Muscle layer of colon (tissue), 2 donors: ENCODE measurements at regions not wholly inside any gene's neighbourhood (a gene's known extent, or its start where the extent isn't known, plus 50 kb on each side); places are given as distances from the start of the nearest gene placed in this dataset.
"Not testable (repeated sequence)": the region's sequence is repeated elsewhere in the genome, so short reads cannot be mapped to it uniquely, and the experiment has no call there.

ENCODE experiments used
- H3K27ac ChIP-seq: one replicate; pipeline ENCODE4 v1.7.0; 2013; ENCODE audit warnings: low read depth, mild to moderate bottlenecking, low read length, moderate library complexity
- H3K27me3 ChIP-seq, 2 donors: one replicate each; pipeline ENCODE4 v1.7.0; 2013; ENCODE audit warnings: low read length in 2 of 2, mild to moderate bottlenecking in 2 of 2; ENCODE audit not compliant: insufficient read depth in 2 of 2, control insufficient read depth in 1 of 2
- H3K36me3 ChIP-seq: one replicate; pipeline ENCODE4 v1.7.0; 2013; ENCODE audit warnings: mild to moderate bottlenecking, low read length; ENCODE audit not compliant: insufficient read depth
- H3K4me1 ChIP-seq: one replicate; pipeline ENCODE4 v1.7.0; 2013; ENCODE audit warnings: mild to moderate bottlenecking, low read length; ENCODE audit not compliant: insufficient read depth
- H3K4me3 ChIP-seq, 2 donors: one replicate each; pipeline ENCODE4 v1.7.0; 2013; ENCODE audit warnings: low read length in 2 of 2, low read depth in 1 of 2, mild to moderate bottlenecking in 1 of 2, moderate library complexity in 1 of 2
- H3K9ac ChIP-seq: one replicate; pipeline ENCODE4 v1.7.0; 2013; ENCODE audit warnings: low read length
- H3K9me3 ChIP-seq: one replicate; pipeline ENCODE4 v1.7.0; 2013; ENCODE audit warnings: mild to moderate bottlenecking, low read length
- donor health status: abdominal sarcoma.
- donor health status: Adenocarcinoma of cecum.

DNA sequence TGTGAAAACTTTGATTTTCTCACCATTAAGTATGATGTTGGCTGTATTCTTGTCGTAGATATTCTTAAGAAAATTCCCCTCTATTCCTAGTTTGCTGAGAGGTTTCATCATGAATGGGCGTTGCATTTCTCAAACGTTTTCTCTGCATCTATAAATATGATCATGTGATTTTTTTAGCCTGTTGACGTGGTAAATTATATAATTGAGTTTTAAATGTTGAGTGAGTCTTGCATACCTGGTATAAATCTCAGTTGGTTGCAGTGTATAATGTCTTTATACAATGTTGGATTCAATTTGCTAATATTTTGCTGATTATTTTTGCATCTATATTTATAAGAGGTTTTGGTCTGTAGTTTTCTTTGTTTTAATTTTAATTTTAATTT, 405.9 kb upstream of the MIS18BP1 start:
- H3K27me3 ChIP-seq, result no peaks in the 10 kb centered on the region
- H3K4me3 ChIP-seq, result no peak overlapping the region
- H3K9me3 ChIP-seq, result no peaks in the 10 kb centered on the region
- H3K4me1 ChIP-seq, result no peaks in the 10 kb centered on the region
- H3K27ac ChIP-seq, result no peak overlapping the region
- no peak overlapping the region for H3K9ac ChIP-seq
- no peaks in the 10 kb centered on the region for H3K36me3 ChIP-seq

DNA sequence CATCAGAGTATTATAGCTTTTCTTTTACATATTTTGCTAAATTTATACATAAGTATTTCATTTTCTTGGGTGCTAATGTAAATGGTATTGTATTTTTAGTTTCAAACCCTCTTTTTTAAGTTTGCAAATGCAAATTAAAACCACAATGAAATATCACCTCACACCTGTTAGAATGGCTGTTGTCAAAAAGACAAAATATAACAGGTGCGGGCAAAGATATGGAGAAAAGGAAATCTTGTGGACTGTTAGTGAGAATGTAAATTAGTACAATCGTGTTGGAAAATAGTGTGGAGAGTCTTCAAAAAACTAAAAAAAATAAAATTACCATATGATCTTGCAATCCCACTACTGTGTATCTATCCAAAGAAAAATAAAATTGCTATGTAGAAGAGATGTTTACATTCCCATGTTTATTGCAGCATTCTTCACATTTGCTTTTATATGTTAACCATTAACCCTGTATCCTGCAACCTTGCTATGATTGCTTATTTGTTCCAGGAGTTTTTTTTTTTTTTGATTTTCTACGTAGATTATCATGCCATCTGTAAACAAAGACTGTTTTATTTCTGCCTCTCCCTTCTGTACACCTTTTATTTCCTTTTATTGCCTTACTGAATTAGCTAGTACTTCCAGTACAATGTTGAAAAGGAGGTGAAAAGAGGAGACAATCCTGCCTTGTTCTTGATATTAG, 405.4 kb upstream of the MIS18BP1 start:
- H3K27ac ChIP-seq, result no peak overlapping the region
- H3K9ac ChIP-seq, result no peak overlapping the region
- no peak overlapping the region for H3K4me3 ChIP-seq
- no peaks in the 10 kb centered on the region for H3K27me3 ChIP-seq
- no peaks in the 10 kb centered on the region for H3K4me1 ChIP-seq
- H3K9me3 ChIP-seq, result no peaks in the 10 kb centered on the region
- no peaks in the 10 kb centered on the region for H3K36me3 ChIP-seq

DNA sequence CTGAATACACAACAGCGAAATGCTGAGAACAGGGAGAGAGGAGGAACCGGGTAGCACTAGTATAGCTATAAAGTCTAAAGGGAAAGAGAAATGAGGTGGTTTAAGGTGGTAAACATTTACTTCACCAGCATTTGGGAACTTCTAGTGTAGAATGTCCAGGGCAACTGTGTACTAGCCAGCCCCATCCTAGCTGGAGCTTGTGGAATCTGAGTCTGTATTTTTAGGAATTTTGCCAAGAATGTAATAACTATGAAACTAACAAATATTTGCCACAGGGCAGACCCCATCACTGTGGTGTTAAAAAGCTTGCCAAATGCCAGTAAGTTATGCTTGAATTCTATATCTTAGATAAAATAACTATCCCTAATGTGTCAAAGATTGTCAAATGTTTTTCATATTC, 398.9 kb upstream of the MIS18BP1 start:
- H3K9ac ChIP-seq, result no peak overlapping the region
- no peaks in the 10 kb centered on the region for H3K9me3 ChIP-seq
- no peak overlapping the region for H3K4me3 ChIP-seq
- H3K36me3 ChIP-seq, result no peaks in the 10 kb centered on the region
- no peak overlapping the region for H3K27ac ChIP-seq
- no peaks in the 10 kb centered on the region for H3K4me1 ChIP-seq
- no peaks in the 10 kb centered on the region for H3K27me3 ChIP-seq

DNA sequence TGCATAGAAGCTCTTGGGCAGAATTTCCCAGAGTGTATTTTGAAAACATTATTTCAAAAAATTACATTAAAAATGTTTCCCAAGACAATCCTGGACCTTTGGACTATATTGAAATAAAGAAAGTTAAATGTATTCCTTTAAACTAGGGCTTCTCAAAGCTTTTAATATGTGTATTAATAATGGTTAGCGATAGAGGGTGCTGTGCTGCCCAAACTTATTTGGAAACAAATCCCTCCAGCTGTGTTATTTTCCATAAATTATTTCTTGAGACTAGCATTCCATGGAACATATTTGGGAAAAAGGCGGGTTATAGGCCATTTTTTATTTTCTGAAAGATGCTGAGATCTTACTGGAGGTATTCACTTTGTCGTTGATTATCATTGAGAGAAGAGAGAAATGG, 397.8 kb upstream of the MIS18BP1 start:
- no peak overlapping the region for H3K27ac ChIP-seq
- H3K27me3 ChIP-seq, result no peaks in the 10 kb centered on the region
- no peak overlapping the region for H3K4me3 ChIP-seq
- H3K9me3 ChIP-seq, result no peaks in the 10 kb centered on the region
- no peaks in the 10 kb centered on the region for H3K36me3 ChIP-seq
- H3K9ac ChIP-seq, result no peak overlapping the region
- H3K4me1 ChIP-seq, result no peaks in the 10 kb centered on the region

DNA sequence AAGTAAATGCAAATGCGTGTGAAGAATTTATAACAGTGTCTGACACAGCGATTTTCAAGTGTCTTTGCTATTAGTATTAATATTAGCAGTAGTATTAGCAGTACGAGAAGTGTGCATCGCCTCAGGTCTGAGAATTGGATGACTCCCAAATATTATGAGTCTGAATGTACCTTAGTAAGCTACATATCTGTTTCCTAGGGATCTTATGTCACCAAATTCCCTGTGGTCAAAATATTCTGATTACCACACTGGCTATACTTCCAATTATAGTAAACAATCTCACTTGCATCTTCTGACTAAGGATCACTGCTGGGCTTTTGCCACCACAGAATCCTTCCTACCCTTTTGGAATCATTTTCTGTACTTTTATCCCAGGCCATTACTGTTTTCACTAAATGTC, 396.0 kb upstream of the MIS18BP1 start:
- Histone ChIP-seq H3K27me3 (no peaks in the 10 kb centered on the region), H3K27ac (no peak overlapping the region), H3K4me3 (no peak overlapping the region), H3K9me3 (no peaks in the 10 kb centered on the region), H3K36me3 (no peaks in the 10 kb centered on the region), H3K4me1 (no peaks in the 10 kb centered on the region), H3K9ac (no peak overlapping the region)

DNA sequence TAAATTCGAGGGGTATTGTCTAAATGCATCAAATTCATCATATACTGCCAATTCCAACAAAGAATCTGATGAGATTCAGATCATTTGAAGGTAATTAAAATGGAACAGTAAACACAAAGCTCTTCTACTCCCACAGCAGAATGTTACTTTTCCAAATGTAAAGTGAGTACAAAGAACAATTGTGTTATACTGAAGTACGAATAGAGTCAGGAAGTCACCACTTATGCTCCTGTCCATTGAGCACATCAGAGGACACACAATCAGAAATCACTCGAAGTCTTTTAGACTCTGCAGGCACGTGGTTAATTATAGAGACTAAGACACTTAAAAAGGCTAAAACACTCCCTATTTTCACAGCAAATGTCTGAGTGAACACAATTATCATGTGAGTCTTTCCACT, 388.5 kb upstream of the MIS18BP1 start:
- no peaks in the 10 kb centered on the region for H3K36me3 ChIP-seq
- no peak overlapping the region for H3K27ac ChIP-seq
- no peak overlapping the region for H3K4me3 ChIP-seq
- no peaks in the 10 kb centered on the region for H3K4me1 ChIP-seq
- no peaks in the 10 kb centered on the region for H3K27me3 ChIP-seq
- H3K9me3 ChIP-seq, result no peaks in the 10 kb centered on the region
- no peak overlapping the region for H3K9ac ChIP-seq

DNA sequence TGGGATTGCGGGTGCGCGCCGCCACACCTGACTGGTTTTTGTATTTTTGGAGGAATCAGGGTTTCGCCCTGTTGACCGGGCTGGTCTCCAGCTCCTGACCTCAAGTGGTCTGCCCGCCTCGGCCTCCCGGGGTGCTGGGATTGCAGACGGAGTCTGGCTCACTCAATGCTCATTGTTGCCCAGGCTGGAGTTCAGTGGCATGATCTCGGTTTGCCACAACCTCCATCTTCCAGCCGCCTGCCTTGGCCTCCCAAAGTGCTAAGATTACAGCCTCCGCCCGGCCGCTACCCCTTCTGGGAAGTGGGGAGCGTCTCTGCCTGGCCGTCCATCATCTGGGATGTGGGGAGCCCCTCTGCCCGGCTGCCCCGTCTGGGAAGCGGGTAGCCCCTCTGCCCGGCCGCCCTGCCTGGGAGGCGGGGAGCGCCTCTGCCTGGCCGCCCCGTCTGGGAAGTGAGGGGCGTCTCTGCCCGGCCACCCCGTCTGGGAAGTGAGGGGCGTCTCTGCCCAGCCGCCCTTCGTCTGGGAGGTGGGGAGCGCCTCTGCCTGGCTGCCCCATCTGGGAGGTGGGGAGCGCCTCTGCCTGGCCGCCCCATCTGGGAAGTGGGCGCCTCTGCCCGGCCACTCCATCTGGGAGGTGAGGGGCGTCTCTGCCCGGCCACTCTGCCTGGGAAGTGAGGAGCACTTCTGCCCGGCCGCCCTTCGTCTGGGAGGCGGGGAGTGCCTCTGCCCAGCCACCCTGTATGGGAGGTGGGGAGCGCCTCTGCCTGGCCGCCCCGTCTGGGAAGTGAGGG, 381.8 kb upstream of the MIS18BP1 start:
- H3K36me3 ChIP-seq, H3K9ac ChIP-seq, H3K4me3 ChIP-seq, H3K27ac ChIP-seq, H3K4me1 ChIP-seq, H3K27me3 ChIP-seq, H3K9me3 ChIP-seq: not testable (repeated sequence)

DNA sequence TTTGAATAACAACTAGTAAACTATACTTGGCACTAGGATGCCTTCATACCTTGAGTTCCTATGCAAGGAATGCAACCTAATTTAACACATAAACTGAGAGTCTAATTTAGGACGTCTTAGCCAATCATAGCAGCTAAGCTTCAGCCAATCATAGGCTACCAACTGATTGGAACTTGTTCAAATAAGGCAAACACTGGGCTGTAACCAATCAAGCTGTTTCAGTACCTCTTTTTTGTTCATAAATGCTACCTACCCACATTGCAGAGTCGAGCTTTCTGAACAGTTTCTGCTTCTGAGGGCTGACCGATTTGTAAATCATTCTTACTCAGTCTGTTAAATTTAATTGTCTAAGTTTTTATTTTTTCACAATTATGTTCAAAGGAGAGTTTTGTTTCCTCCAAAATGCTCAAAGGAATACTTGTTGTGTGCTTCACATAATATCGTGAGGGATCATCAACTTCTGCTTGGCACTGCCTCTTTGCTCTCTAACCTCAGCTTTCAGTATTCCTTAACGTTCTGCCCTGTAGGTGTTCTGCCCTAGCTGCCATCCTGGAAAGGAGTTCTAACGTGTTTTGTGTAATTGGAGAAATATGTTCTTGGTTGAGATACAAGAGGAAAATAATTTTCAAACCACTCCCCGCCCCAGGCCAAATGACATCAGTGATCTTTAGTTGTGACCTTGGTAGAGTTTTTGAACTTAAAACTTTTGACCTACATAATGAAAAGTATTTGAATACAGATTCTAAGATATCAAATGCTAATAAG, 380.4 kb upstream of the MIS18BP1 start:
- Histone ChIP-seq H3K27me3 (no peaks in the 10 kb centered on the region), H3K9ac (no peak overlapping the region), H3K4me1 (no peaks in the 10 kb centered on the region), H3K27ac (no peak overlapping the region), H3K4me3 (no peak overlapping the region), H3K36me3 (no peaks in the 10 kb centered on the region), H3K9me3 (no peaks in the 10 kb centered on the region)

DNA sequence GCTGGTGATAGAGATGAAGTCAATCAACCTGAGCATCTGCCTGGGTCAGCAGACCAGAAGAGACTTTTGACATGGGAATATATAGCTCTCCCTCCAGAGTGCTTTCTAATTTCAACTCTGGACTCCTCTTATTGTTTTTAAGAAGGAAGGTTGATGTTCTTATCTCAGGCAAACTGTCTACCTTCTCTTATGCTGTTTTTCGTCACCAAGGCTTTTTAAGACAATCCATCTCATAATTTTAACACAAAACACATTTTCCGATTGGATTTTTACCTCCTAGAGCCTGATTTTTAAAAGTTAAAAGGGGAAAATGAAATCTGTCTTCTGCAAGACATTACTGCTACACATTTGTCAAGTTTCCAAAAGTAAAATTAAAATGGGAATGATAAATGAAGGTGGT, 368.7 kb upstream of the MIS18BP1 start:
- Histone ChIP-seq H3K27me3 (no peaks in the 10 kb centered on the region), H3K4me3 (no peak overlapping the region), H3K36me3 (no peaks in the 10 kb centered on the region), H3K4me1 (peaks cover 3% of the 10 kb centered on the region), H3K9ac (no peak overlapping the region), H3K27ac (no peak overlapping the region), H3K9me3 (no peaks in the 10 kb centered on the region)

DNA sequence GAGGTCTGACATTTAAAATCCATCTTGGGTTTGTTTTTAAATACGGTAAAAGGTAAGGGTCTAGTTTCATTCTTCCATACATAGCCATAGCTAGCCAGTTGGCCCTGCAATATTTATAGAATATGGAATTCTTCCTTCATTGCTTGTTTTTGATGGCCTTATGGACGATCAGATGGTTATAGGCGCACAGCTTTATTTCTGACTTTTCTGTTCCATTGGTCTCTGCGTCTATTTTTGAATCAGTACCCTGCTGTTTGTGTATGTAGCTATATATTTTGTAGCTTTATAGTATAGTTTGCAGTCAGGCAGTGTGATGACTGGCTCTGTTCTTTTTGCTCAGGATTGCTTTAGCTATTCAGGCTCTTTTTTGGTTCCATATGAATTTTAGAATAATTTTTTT, 366.8 kb upstream of the MIS18BP1 start:
- Histone ChIP-seq H3K9me3 (no peaks in the 10 kb centered on the region), H3K9ac (no peak overlapping the region), H3K27ac (no peak overlapping the region), H3K27me3 (no peaks in the 10 kb centered on the region), H3K36me3 (no peaks in the 10 kb centered on the region), H3K4me3 (no peak overlapping the region), H3K4me1 (peaks cover 3% of the 10 kb centered on the region)

DNA sequence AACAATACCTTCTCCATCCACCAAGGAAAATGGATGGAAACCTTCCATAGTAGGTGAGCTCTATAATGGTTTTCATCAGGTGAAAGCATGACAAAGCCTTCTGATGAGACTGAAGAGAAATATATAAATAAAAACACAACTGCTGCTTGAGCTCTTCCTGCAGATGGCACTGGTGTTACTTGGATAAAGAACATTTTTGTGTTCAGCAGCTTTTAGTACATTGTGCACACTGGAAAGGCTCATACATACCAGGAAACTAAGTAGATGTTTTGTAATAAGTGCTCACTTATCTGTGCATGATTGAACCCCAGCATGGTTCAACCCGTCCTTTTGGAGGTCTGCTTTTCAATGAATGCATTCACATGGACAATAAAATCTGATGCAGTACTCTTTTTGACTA, 357.3 kb upstream of the MIS18BP1 start:
- no peak overlapping the region for H3K4me3 ChIP-seq
- no peaks in the 10 kb centered on the region for H3K36me3 ChIP-seq
- no peak overlapping the region for H3K27ac ChIP-seq
- no peaks in the 10 kb centered on the region for H3K27me3 ChIP-seq
- H3K4me1 ChIP-seq, result peaks cover 8% of the 10 kb centered on the region
- no peak overlapping the region for H3K9ac ChIP-seq
- no peaks in the 10 kb centered on the region for H3K9me3 ChIP-seq
